MM.1S (cell line): ENCODE measurements at regions not wholly inside any gene's neighbourhood (a gene's known extent, or its start where the extent isn't known, plus 50 kb on each side); places are given as distances from the start of the nearest gene placed in this dataset.

Experiments used
- EZH2 ChIP-seq: fragments of 300-600 bp; sonication (generic); optimal IDR thresholded peaks from 2 replicates; pipeline ENCODE3; 2017; ENCODE audit warnings: low read depth, mild to moderate bottlenecking, antibody characterized with exemption, low read length, mixed read lengths
- EZH2phosphoT487 ChIP-seq: fragments of 300-600 bp; sonication (generic); IDR thresholded peaks from 2 replicates; pipeline ENCODE4 v1.6.1; 2018; ENCODE audit warnings: antibody characterized with exemption, low read length
- TF ChIP-seq, protein P1 (sequence below): fragments of 300-600 bp; sonication (generic); IDR thresholded peaks from 2 replicates; pipeline ENCODE4 v1.5.1; 2016; ENCODE audit warnings: antibody characterized with exemption, low read length, mixed read lengths

DNA sequence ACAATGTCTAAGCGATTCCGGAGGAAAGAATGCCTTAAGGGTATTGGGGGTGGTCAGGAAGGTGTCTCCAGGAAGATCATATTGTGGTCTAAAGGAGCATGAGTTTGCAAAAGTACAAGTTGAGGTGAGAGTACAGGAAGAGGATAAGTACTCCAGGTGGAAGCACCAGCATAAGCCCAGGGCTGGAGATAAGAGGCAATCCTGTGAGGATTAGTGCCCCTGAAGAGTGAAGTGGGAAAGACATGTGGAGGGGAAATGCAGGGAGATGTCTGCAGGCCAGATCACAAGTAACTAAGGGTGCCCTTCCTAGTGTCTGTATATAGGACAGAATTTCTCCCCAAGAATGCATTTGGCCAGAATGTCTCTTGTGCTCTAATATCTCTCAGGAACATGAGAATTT lies 188.3 kb upstream of the DPT start:
- TF ChIP-seq, protein P1, sequence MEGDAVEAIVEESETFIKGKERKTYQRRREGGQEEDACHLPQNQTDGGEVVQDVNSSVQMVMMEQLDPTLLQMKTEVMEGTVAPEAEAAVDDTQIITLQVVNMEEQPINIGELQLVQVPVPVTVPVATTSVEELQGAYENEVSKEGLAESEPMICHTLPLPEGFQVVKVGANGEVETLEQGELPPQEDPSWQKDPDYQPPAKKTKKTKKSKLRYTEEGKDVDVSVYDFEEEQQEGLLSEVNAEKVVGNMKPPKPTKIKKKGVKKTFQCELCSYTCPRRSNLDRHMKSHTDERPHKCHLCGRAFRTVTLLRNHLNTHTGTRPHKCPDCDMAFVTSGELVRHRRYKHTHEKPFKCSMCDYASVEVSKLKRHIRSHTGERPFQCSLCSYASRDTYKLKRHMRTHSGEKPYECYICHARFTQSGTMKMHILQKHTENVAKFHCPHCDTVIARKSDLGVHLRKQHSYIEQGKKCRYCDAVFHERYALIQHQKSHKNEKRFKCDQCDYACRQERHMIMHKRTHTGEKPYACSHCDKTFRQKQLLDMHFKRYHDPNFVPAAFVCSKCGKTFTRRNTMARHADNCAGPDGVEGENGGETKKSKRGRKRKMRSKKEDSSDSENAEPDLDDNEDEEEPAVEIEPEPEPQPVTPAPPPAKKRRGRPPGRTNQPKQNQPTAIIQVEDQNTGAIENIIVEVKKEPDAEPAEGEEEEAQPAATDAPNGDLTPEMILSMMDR, result no peak
- TF ChIP-seq EZH2, result no peak
- no peak for TF ChIP-seq EZH2phosphoT487
